ENCODE measurements at regions not wholly inside any gene's neighbourhood (a gene's known extent, or its start where the extent isn't known, plus 50 kb on each side); places are given as distances from the start of the nearest gene placed in this dataset.

DNA sequence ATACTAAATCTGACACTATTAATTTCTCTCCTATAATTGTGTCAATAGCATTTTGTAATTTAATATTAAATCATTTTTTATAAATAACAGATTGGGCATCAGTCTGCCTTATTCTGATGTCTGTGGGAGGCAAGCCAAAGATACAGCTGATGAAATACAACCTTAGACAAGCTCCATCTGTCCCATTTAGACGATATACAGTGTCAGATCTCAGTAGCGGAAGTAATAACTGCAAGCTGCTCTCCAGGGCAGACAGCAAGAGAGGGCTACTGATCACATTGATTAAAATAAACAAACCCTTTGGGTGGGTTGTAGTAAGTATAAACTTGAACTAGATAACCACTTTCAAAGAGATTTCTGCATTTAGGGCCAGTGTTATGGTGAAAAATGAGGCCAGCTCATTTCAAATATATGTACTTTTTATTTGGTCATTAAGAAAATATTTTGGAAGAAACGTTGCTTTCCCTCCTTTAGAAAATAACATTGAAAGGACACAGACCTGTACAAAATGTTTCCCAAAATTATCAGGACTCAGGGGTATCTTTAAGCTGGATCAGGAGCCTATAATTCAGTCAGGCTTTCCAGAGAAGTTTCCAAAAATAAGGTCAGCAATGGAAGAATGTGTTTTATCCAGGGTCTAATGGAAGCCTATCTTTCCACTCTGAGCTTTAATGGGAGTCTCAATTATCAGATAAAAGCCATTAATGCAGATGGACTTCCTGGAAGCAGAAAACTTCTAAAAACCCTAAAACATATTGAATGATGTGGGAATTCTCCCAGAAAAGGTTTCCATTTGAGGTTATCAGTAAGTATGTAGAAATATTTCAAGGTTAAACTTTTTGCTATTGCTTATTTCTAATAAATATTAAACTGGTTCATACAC, 1028.8 kb upstream of the IGFBP7 start:
- no peak for DNase-seq (ENCODE audit: low read depth in 1 of 2, low spot score in 1 of 2)
- H3K36me3 ChIP-seq: no peaks in the 10 kb centered on the region
- TF ChIP-seq, protein P1, sequence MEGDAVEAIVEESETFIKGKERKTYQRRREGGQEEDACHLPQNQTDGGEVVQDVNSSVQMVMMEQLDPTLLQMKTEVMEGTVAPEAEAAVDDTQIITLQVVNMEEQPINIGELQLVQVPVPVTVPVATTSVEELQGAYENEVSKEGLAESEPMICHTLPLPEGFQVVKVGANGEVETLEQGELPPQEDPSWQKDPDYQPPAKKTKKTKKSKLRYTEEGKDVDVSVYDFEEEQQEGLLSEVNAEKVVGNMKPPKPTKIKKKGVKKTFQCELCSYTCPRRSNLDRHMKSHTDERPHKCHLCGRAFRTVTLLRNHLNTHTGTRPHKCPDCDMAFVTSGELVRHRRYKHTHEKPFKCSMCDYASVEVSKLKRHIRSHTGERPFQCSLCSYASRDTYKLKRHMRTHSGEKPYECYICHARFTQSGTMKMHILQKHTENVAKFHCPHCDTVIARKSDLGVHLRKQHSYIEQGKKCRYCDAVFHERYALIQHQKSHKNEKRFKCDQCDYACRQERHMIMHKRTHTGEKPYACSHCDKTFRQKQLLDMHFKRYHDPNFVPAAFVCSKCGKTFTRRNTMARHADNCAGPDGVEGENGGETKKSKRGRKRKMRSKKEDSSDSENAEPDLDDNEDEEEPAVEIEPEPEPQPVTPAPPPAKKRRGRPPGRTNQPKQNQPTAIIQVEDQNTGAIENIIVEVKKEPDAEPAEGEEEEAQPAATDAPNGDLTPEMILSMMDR (IDR thresholded peaks at IDR 0.05; ENCODE audit: low read depth, low read length): no peak
- no peaks in the 10 kb centered on the region for H3K4me1 ChIP-seq (ENCODE audit: low read depth)
- no peaks in the 10 kb centered on the region for H3K27me3 ChIP-seq
- no peak overlapping the region for H3K4me3 ChIP-seq
- no peaks in the 10 kb centered on the region for H3K9me3 ChIP-seq (ENCODE audit: low read depth)
- no peak overlapping the region for H3K27ac ChIP-seq

DNA sequence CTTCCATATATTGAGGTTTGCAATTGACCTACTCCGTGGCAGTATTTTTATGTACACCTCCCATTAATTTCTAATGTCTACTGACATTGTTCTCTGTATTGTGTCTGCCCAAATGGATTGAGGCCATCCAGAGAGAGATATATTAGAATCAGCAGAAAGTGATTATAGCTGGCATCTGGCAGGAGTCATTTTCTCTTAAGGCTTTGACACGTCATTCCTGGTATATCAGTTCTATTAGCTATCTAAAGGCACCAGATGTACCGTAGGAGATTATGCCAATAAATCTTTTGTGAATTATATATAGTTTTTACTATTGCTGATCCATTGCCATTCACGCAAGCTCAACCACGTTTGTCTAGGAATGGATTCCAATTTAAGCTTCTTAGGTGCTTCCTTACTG, 1026.4 kb upstream of the IGFBP7 start:
- H3K27ac ChIP-seq: no peak overlapping the region
- no peak for DNase-seq (ENCODE audit: low read depth in 1 of 2, low spot score in 1 of 2)
- H3K4me1 ChIP-seq (ENCODE audit: low read depth): no peaks in the 10 kb centered on the region
- no peak overlapping the region for H3K4me3 ChIP-seq
- no peaks in the 10 kb centered on the region for H3K36me3 ChIP-seq
- H3K9me3 ChIP-seq (ENCODE audit: low read depth): no peaks in the 10 kb centered on the region
- TF ChIP-seq, protein P1 (IDR thresholded peaks at IDR 0.05; ENCODE audit: low read depth, low read length): no peak
- H3K27me3 ChIP-seq: no peaks in the 10 kb centered on the region

DNA sequence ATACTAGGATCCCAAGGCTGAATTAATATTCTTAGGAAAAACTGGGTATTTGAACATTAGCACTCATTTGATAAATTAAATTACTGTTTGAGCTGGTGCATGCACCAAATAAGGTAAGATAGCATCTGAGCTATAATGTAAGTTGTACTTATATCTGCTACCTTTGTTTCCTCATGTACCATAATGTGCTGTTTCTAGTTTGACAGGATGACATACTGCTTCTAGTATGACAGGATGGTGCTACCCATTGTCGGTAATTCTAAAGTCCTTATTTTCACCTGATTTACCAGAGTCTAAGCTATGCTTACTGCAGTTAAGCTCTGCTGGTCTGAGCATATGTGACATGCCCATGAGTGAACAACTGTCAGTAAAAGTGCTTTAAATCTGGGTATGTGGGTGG, 1017.5 kb upstream of the IGFBP7 start:
- DNase-seq (ENCODE audit: low read depth in 1 of 2, low spot score in 1 of 2): no peak

DNA sequence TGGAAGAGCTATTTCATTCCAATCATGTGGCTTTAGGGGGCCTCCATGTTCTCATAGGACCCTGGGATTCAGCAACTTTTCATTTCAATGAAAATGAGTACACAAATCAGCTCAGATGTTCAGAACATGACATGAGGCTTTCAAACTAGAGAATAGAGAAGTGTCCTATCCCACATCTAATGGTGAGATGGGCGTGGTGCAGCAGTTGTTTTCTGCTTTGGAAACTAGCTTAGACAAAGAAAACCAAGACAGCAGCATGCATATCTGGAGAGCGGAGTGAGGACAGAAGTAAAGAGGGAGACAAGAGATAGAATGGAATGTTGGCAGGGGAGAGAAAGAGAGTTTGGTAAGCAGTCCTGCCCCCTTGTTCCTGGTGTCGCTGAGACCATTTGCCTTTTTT, 1009.1 kb upstream of the IGFBP7 start:
- Histone ChIP-seq H3K4me3 (no peak overlapping the region), H3K27me3 (no peaks in the 10 kb centered on the region), H3K36me3 (no peaks in the 10 kb centered on the region), H3K9me3 (ENCODE audit: low read depth) (no peaks in the 10 kb centered on the region), H3K27ac (no peak overlapping the region), H3K4me1 (ENCODE audit: low read depth) (no peaks in the 10 kb centered on the region)
- no peak for DNase-seq (ENCODE audit: low read depth in 1 of 2, low spot score in 1 of 2)
- TF ChIP-seq, protein P1 (IDR thresholded peaks at IDR 0.05; ENCODE audit: low read depth, low read length): no peak

More for the DNA sequence above, 1017.5 kb upstream of the IGFBP7 start:
- H3K9me3 ChIP-seq (ENCODE audit: low read depth): no peaks in the 10 kb centered on the region
- H3K4me1 ChIP-seq (ENCODE audit: low read depth): no peaks in the 10 kb centered on the region
- TF ChIP-seq, protein P1 (IDR thresholded peaks at IDR 0.05; ENCODE audit: low read depth, low read length): no peak
- no peak overlapping the region for H3K27ac ChIP-seq
- H3K36me3 ChIP-seq: no peaks in the 10 kb centered on the region
- no peaks in the 10 kb centered on the region for H3K27me3 ChIP-seq
- H3K4me3 ChIP-seq: no peak overlapping the region

DNA sequence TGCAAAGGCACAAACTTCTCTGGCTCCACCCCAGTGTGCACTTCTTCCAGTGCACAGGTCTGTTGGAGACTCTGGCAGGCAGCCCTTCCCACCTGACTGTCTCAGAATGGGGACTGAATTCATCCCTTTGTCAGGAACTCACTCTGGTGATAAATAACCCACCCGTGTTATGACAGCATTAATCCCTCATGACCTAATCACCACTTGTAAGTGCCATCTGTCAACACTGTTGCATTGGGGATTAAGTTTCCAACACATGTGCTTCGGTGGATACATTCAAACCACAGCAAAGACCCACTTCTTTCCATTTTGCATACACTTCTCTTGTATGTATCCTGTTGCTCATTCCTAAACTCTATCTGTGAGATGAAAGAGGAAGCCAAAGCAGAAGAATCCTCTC, 1002.9 kb upstream of the IGFBP7 start:
- no peak overlapping the region for H3K27ac ChIP-seq
- H3K27me3 ChIP-seq: no peaks in the 10 kb centered on the region
- H3K36me3 ChIP-seq: no peaks in the 10 kb centered on the region
- no peak overlapping the region for H3K4me3 ChIP-seq
- no peaks in the 10 kb centered on the region for H3K9me3 ChIP-seq (ENCODE audit: low read depth)
- H3K4me1 ChIP-seq (ENCODE audit: low read depth): no peaks in the 10 kb centered on the region
- peak in 1 of 2 donors; percentile 2 for DNase-seq (ENCODE audit: low read depth in 1 of 2, low spot score in 1 of 2)
- TF ChIP-seq, protein P1 (IDR thresholded peaks at IDR 0.05; ENCODE audit: low read depth, low read length): no peak

Data from cardiac muscle cell (in vitro differentiated cells and primary cell).